GM10248 (cell line): ENCODE measurements at regions not wholly inside any gene's neighbourhood (a gene's known extent, or its start where the extent isn't known, plus 50 kb on each side); places are given as distances from the start of the nearest gene placed in this dataset.

Experiments
- CTCF ChIA-PET: fragments of 300-600 bp; sonication (Branson Sonifier 250); formaldehyde crosslinking; extraction: SDS; loops from one replicate; lab custom pipeline; 2021; ENCODE audit warnings: antibody characterized with exemption; lab: Yijun Ruan, JAX
- POLR2A ChIA-PET: fragments of 350-650 bp; sonication (Branson Sonifier 250); formaldehyde crosslinking; extraction: SDS; loops from one replicate; lab custom pipeline; 2020; ENCODE audit warnings: antibody characterized with exemption; lab: Yijun Ruan, JAX
- DNase-seq: peaks from one replicate; pipeline ENCODE4 v3.0.0; 2012; ENCODE audit errors: extremely low spot score
- CTCF ChIP-seq: IDR thresholded peaks from 2 replicates; pipeline ENCODE4 v1.5.1; 2012; ENCODE audit warnings: mild to moderate bottlenecking, low read depth; ENCODE audit errors: extremely low read depth, missing control alignments, control extremely low read depth

GRCh38 chr5:4361753-4362152 lies 766.1 kb downstream of the IRX1 start:
- no peak for TF ChIP-seq CTCF
- CTCF ChIA-PET = no interaction called here
- POLR2A ChIA-PET = no interaction called here
- DNase-seq = no peak

GRCh38 chr5:4362411-4362810 lies 766.8 kb downstream of the IRX1 start:
- ChIA-PET POLR2A (no interaction called here), CTCF (interaction anchor here (1.5 kb wide), 1 partner anchor 13 kb away, joined by 3 read pairs; no protein-coding TSS in a partner anchor)

GRCh38 chr5:4363045-4363444 lies 767.4 kb downstream of the IRX1 start:
- CTCF ChIA-PET = interaction anchor here (1.5 kb wide), 1 partner anchor 13 kb away, joined by 3 read pairs; no protein-coding TSS in a partner anchor
- no peak for TF ChIP-seq CTCF
- POLR2A ChIA-PET = no interaction called here
- no peak for DNase-seq

More at GRCh38 chr5:4362411-4362810, 766.8 kb downstream of the IRX1 start:
- no peak for TF ChIP-seq CTCF
- DNase-seq = no peak

- no peak for DNase-seq
- TF ChIP-seq CTCF = no peak
- ChIA-PET CTCF (no interaction called here), POLR2A (no interaction called here)
These were observed 771.0 kb downstream of the IRX1 start for GRCh38 chr5:4366628-4367027.

GRCh38 chr5:4370218-4370617 lies 769.9 kb upstream of the ADAMTS16 start:
- ChIA-PET POLR2A (no interaction called here), CTCF (no interaction called here)
- DNase-seq = no peak
- no peak for TF ChIP-seq CTCF

GRCh38 chr5:4372481-4372880 lies 767.6 kb upstream of the ADAMTS16 start:
- ChIA-PET CTCF (no interaction called here), POLR2A (no interaction called here)
- DNase-seq = no peak
- no peak for TF ChIP-seq CTCF

GRCh38 chr5:4373051-4373820 lies 766.9 kb upstream of the ADAMTS16 start:
- no peak for DNase-seq
- no peak for TF ChIP-seq CTCF
- ChIA-PET POLR2A (no interaction called here), CTCF (no interaction called here)
